ENCODE measurements at regions not wholly inside any gene's neighbourhood (a gene's known extent, or its start where the extent isn't known, plus 50 kb on each side); places are given as distances from the start of the nearest gene placed in this dataset.
A peak's percentile ranks its signal among the peaks of the same experiment; 100 is the strongest.

- no peak for TF ChIP-seq CTCF (IDR thresholded peaks at IDR 0.05; ENCODE audit: insufficient read depth, low read depth, low read length, missing control alignments)
- H3K4me3 ChIP-seq (ENCODE audit: low read depth, low read length), result no peak overlapping the region
- no peak for DNase-seq (ENCODE audit: low read depth)
Observed at GRCh38 chr12:89024580-89024979, 327.7 kb downstream of the DUSP6 start.

GRCh38 chr12:89023936-89024335, 328.4 kb downstream of the DUSP6 start:
- H3K4me3 ChIP-seq (ENCODE audit: low read depth, low read length), result no peak overlapping the region
- no peak for TF ChIP-seq CTCF (IDR thresholded peaks at IDR 0.05; ENCODE audit: insufficient read depth, low read depth, low read length, missing control alignments)
- no peak for DNase-seq (ENCODE audit: low read depth)

GRCh38 chr12:89020689-89021088, 331.6 kb downstream of the DUSP6 start:
- TF ChIP-seq CTCF (IDR thresholded peaks at IDR 0.05; ENCODE audit: insufficient read depth, low read depth, low read length, missing control alignments), result no peak
- H3K4me3 ChIP-seq (ENCODE audit: low read depth, low read length), result no peak overlapping the region

GRCh38 chr12:89020121-89020480, 332.2 kb downstream of the DUSP6 start:
- DNase-seq (ENCODE audit: low read depth), result no peak
- no peak overlapping the region for H3K4me3 ChIP-seq (ENCODE audit: low read depth, low read length)
- no peak for TF ChIP-seq CTCF (IDR thresholded peaks at IDR 0.05; ENCODE audit: insufficient read depth, low read depth, low read length, missing control alignments)

More at GRCh38 chr12:89020689-89021088, 331.6 kb downstream of the DUSP6 start:
- DNase-seq (ENCODE audit: low read depth), result no peak

- H3K4me3 ChIP-seq (ENCODE audit: low read depth, low read length), result no peak overlapping the region
- peak; percentile 84 for TF ChIP-seq CTCF (IDR thresholded peaks at IDR 0.05; ENCODE audit: insufficient read depth, low read depth, low read length, missing control alignments)
- DNase-seq (ENCODE audit: low read depth), result peak; percentile 80
Observed at GRCh38 chr12:89019439-89020120, 332.7 kb downstream of the DUSP6 start.

- H3K4me3 ChIP-seq (ENCODE audit: low read depth, low read length), result no peak overlapping the region
- TF ChIP-seq CTCF (IDR thresholded peaks at IDR 0.05; ENCODE audit: insufficient read depth, low read depth, low read length, missing control alignments), result peak; percentile 68
- DNase-seq (ENCODE audit: low read depth), result peak; percentile 67
Observed at GRCh38 chr12:89016970-89017778, 335.1 kb downstream of the DUSP6 start.

All from GM12865 (cell line).